Trophoblast cell (in vitro differentiated cells and primary cell): ENCODE measurements at regions not wholly inside any gene's neighbourhood (a gene's known extent, or its start where the extent isn't known, plus 50 kb on each side); places are given as distances from the start of the nearest gene placed in this dataset.
A peak's percentile ranks its signal among the peaks of the same experiment; 100 is the strongest.

Experiments
- DNase-seq, 2 donors: peaks; one replicate each; pipeline ENCODE4 v3.0.0-alpha.2; 2016
- H2AFZ ChIP-seq: 2 replicates; pipeline ENCODE4 v1.6.1; 2013; ENCODE audit warnings: low read length, moderate library complexity, mild to moderate bottlenecking; ENCODE audit not compliant: insufficient read depth, poor library complexity
- H2AK5ac ChIP-seq: 2 replicates; pipeline ENCODE4 v1.6.1; 2013; ENCODE audit warnings: mild to moderate bottlenecking, low read length
- H2BK120ac ChIP-seq: 2 replicates; pipeline ENCODE4 v1.6.1; 2013; ENCODE audit warnings: low read length, mild to moderate bottlenecking, moderate library complexity; ENCODE audit not compliant: insufficient read depth, poor library complexity
- H2BK12ac ChIP-seq: 2 replicates; pipeline ENCODE4 v1.6.1; 2013; ENCODE audit warnings: mild to moderate bottlenecking, low read length, moderate library complexity
- H2BK5ac ChIP-seq: 2 replicates; pipeline ENCODE4 v1.6.1; 2013; ENCODE audit warnings: low read length, low read depth, moderate library complexity, mild to moderate bottlenecking; ENCODE audit not compliant: poor library complexity
- H3K14ac ChIP-seq: 2 replicates; pipeline ENCODE4 v1.6.1; 2013; ENCODE audit warnings: mild to moderate bottlenecking, low read length
- H3K18ac ChIP-seq: 2 replicates; pipeline ENCODE4 v1.6.1; 2013; ENCODE audit warnings: mild to moderate bottlenecking, low read length
- H3K23ac ChIP-seq: 2 replicates; pipeline ENCODE4 v1.6.1; 2013; ENCODE audit warnings: low read length
- H3K27ac ChIP-seq: 2 replicates; pipeline ENCODE4 v1.5.1; 2013; ENCODE audit warnings: low read depth, mild to moderate bottlenecking, inconsistent platforms, low read length, moderate library complexity
- H3K27me3 ChIP-seq: 2 replicates; pipeline ENCODE4 v1.6.1; 2013; ENCODE audit warnings: inconsistent platforms, mild to moderate bottlenecking, low read length, moderate library complexity; ENCODE audit not compliant: insufficient read depth
- H3K36me3 ChIP-seq, 2 experiments: 1 replicate in 1 of 2; 2 replicates in 1 of 2; pipeline ENCODE4 v1.6.1; 2013; ENCODE audit warnings: low read length in 2 of 2, mild to moderate bottlenecking in 2 of 2, moderate library complexity in 1 of 2; ENCODE audit not compliant: insufficient read depth in 2 of 2, control insufficient read depth in 1 of 2
- H3K4ac ChIP-seq: 2 replicates; pipeline ENCODE4 v1.6.1; 2013; ENCODE audit warnings: low read depth, mild to moderate bottlenecking, low read length, moderate library complexity
- H3K4me1 ChIP-seq, 2 experiments: 1 replicate in 1 of 2; 2 replicates in 1 of 2; pipeline ENCODE4 v1.6.1; 2013; ENCODE audit warnings: low read length in 2 of 2, mild to moderate bottlenecking in 2 of 2, moderate library complexity in 1 of 2; ENCODE audit not compliant: insufficient read depth in 2 of 2, control insufficient read depth in 1 of 2
- H3K4me2 ChIP-seq: 2 replicates; pipeline ENCODE4 v1.6.1; 2013; ENCODE audit warnings: inconsistent platforms, mild to moderate bottlenecking, low read length, moderate library complexity
- H3K4me3 ChIP-seq: 2 replicates; pipeline ENCODE4 v1.5.1; 2013; ENCODE audit warnings: mild to moderate bottlenecking, low read depth, low read length, inconsistent platforms
- H3K79me1 ChIP-seq: one replicate; pipeline ENCODE4 v1.6.1; 2013; ENCODE audit warnings: low read length
- H3K79me2 ChIP-seq: 2 replicates; pipeline ENCODE4 v1.6.1; 2013; ENCODE audit warnings: low read length, mild to moderate bottlenecking; ENCODE audit not compliant: control insufficient read depth, insufficient read depth, poor library complexity
- H3K9ac ChIP-seq: 2 replicates; pipeline ENCODE4 v1.6.1; 2013; ENCODE audit warnings: mild to moderate bottlenecking, low read length
- H3K9me3 ChIP-seq: 2 replicates; pipeline ENCODE4 v1.6.1; 2013; ENCODE audit warnings: low read depth, mild to moderate bottlenecking, control low read depth, inconsistent platforms, low read length; ENCODE audit not compliant: insufficient read depth
- H4K12ac ChIP-seq: 2 replicates; pipeline ENCODE4 v1.6.1; 2013; ENCODE audit warnings: low read depth, mild to moderate bottlenecking, low read length, moderate library complexity
- H4K8ac ChIP-seq: 2 replicates; pipeline ENCODE4 v1.6.1; 2013; ENCODE audit warnings: low read depth, mild to moderate bottlenecking, low read length, moderate library complexity
- H4K91ac ChIP-seq: one replicate; pipeline ENCODE4 v1.6.1; 2013; ENCODE audit warnings: low read depth, mild to moderate bottlenecking, low read length, moderate library complexity
- WGBS: extraction: QIAGEN DNeasy Blood & Tissue Kit; methylation state at CpG from one replicate; pipeline ENCODE4 v1.1.7; 2013; ENCODE audit warnings: missing lambda C conversion rate; ENCODE audit not compliant: insufficient read length, insufficient coverage; ENCODE audit errors: extremely low coverage; 5-methylcytosine and 5-hydroxymethylcytosine counted together

- H3K4me1 ChIP-seq: no peaks in the 10 kb centered on the region
- no peak overlapping the region for H3K9ac ChIP-seq
- no peak for DNase-seq
- H3K27me3 ChIP-seq: no peaks in the 10 kb centered on the region
- no peak overlapping the region for H3K4ac ChIP-seq
- H4K12ac ChIP-seq: no peak overlapping the region
- no peak overlapping the region for H2AFZ ChIP-seq
- H3K79me2 ChIP-seq: no peaks in the 10 kb centered on the region
- H3K36me3 ChIP-seq: no peaks in the 10 kb centered on the region
- no peaks in the 10 kb centered on the region for H3K9me3 ChIP-seq
- H3K14ac ChIP-seq: no peak overlapping the region
- no peak overlapping the region for H2BK5ac ChIP-seq
- no CpG with 5 or more reads among the region's 2 CpGs for WGBS
- H3K4me3 ChIP-seq: no peak overlapping the region
- no peak overlapping the region for H3K23ac ChIP-seq
- H2BK120ac ChIP-seq: no peak overlapping the region
- H4K91ac ChIP-seq: no peak overlapping the region
- no peak overlapping the region for H2AK5ac ChIP-seq
- no peak overlapping the region for H3K4me2 ChIP-seq
- no peak overlapping the region for H4K8ac ChIP-seq
- no peak overlapping the region for H3K18ac ChIP-seq
- no peaks in the 10 kb centered on the region for H3K79me1 ChIP-seq
- no peak overlapping the region for H3K27ac ChIP-seq
- no peak overlapping the region for H2BK12ac ChIP-seq
These were observed 68.6 kb upstream of the CNKSR3 start for GRCh38 chr6:154579046-154579445.

- no peak overlapping the region for H3K18ac ChIP-seq
- H3K27me3 ChIP-seq: no peaks in the 10 kb centered on the region
- no peaks in the 10 kb centered on the region for H3K4me1 ChIP-seq
- H3K9me3 ChIP-seq: no peaks in the 10 kb centered on the region
- H3K14ac ChIP-seq: no peak overlapping the region
- H2AFZ ChIP-seq: no peak overlapping the region
- H3K23ac ChIP-seq: no peak overlapping the region
- no peak overlapping the region for H4K12ac ChIP-seq
- no peak overlapping the region for H2BK5ac ChIP-seq
- no peak overlapping the region for H4K91ac ChIP-seq
- DNase-seq: peak in 1 of 2 donors; percentile 5
- no peak overlapping the region for H3K9ac ChIP-seq
- H3K4ac ChIP-seq: no peak overlapping the region
- no peak overlapping the region for H2AK5ac ChIP-seq
- no CpG with 5 or more reads among the region's 3 CpGs for WGBS
- H4K8ac ChIP-seq: no peak overlapping the region
- no peaks in the 10 kb centered on the region for H3K79me2 ChIP-seq
- no peak overlapping the region for H3K27ac ChIP-seq
- H2BK120ac ChIP-seq: no peak overlapping the region
- no peaks in the 10 kb centered on the region for H3K36me3 ChIP-seq
- no peak overlapping the region for H2BK12ac ChIP-seq
- H3K79me1 ChIP-seq: no peaks in the 10 kb centered on the region
- no peak overlapping the region for H3K4me2 ChIP-seq
- H3K4me3 ChIP-seq: no peak overlapping the region
These were observed 69.0 kb upstream of the CNKSR3 start for GRCh38 chr6:154579485-154579884.

GRCh38 chr6:154580397-154581135, 70.1 kb upstream of the CNKSR3 start:
- H3K9me3 ChIP-seq: no peaks in the 10 kb centered on the region
- H3K36me3 ChIP-seq: no peaks in the 10 kb centered on the region
- H2AFZ ChIP-seq: no peak overlapping the region
- no peak overlapping the region for H3K14ac ChIP-seq
- no peak overlapping the region for H2BK120ac ChIP-seq
- no peak overlapping the region for H3K4ac ChIP-seq
- H3K4me2 ChIP-seq: no peak overlapping the region
- no peak overlapping the region for H3K23ac ChIP-seq
- H3K4me3 ChIP-seq: no peak overlapping the region
- H3K27ac ChIP-seq: no peak overlapping the region
- no peak overlapping the region for H3K18ac ChIP-seq
- no peak overlapping the region for H4K91ac ChIP-seq
- no peak overlapping the region for H4K8ac ChIP-seq
- H3K9ac ChIP-seq: no peak overlapping the region
- H3K79me2 ChIP-seq: no peaks in the 10 kb centered on the region
- no peak overlapping the region for H2BK5ac ChIP-seq
- H3K27me3 ChIP-seq: no peaks in the 10 kb centered on the region
- no peak overlapping the region for H2BK12ac ChIP-seq
- H3K4me1 ChIP-seq: no peaks in the 10 kb centered on the region
- no peak overlapping the region for H4K12ac ChIP-seq
- H2AK5ac ChIP-seq: no peak overlapping the region
- H3K79me1 ChIP-seq: no peaks in the 10 kb centered on the region
- no peak for DNase-seq

GRCh38 chr6:154582696-154583095, 72.2 kb upstream of the CNKSR3 start:
- H2AFZ ChIP-seq: no peak overlapping the region
- no peak overlapping the region for H3K23ac ChIP-seq
- no peak overlapping the region for H3K4me2 ChIP-seq
- H3K14ac ChIP-seq: no peak overlapping the region
- no CpG with 5 or more reads among the region's 1 CpG for WGBS
- no peak overlapping the region for H4K12ac ChIP-seq
- H3K27me3 ChIP-seq: no peaks in the 10 kb centered on the region
- no peak overlapping the region for H2BK12ac ChIP-seq
- H3K27ac ChIP-seq: no peak overlapping the region
- H4K8ac ChIP-seq: no peak overlapping the region
- no peak overlapping the region for H2BK5ac ChIP-seq
- H4K91ac ChIP-seq: no peak overlapping the region
- DNase-seq: no peak
- H3K4ac ChIP-seq: no peak overlapping the region
- no peak overlapping the region for H3K18ac ChIP-seq
- H2BK120ac ChIP-seq: no peak overlapping the region
- H3K79me2 ChIP-seq: no peaks in the 10 kb centered on the region
- no peaks in the 10 kb centered on the region for H3K36me3 ChIP-seq
- no peak overlapping the region for H2AK5ac ChIP-seq
- H3K9me3 ChIP-seq: no peaks in the 10 kb centered on the region
- H3K4me3 ChIP-seq: no peak overlapping the region
- H3K9ac ChIP-seq: no peak overlapping the region
- no peaks in the 10 kb centered on the region for H3K79me1 ChIP-seq
- no peaks in the 10 kb centered on the region for H3K4me1 ChIP-seq
